ENCODE measurements at regions not wholly inside any gene's neighbourhood (a gene's known extent, or its start where the extent isn't known, plus 50 kb on each side); places are given as distances from the start of the nearest gene placed in this dataset.
"Not testable (repeated sequence)": the region's sequence is repeated elsewhere in the genome, so short reads cannot be mapped to it uniquely, and the experiment has no call there.

GRCh38 chr6:8855411-8855810 lies 420.1 kb upstream of the SLC35B3 start:
- DNase-seq: no peak

- no peak for DNase-seq
Measured at GRCh38 chr6:8852332-8852731, 417.0 kb upstream of the SLC35B3 start.

GRCh38 chr6:8846680-8847079 lies 411.3 kb upstream of the SLC35B3 start:
- not testable (repeated sequence) for DNase-seq

- DNase-seq: no peak
Measured at GRCh38 chr6:8845690-8846089, 410.3 kb upstream of the SLC35B3 start.

GRCh38 chr6:8844968-8845367 lies 409.6 kb upstream of the SLC35B3 start:
- no peak for DNase-seq

GRCh38 chr6:8839626-8840025 lies 404.3 kb upstream of the SLC35B3 start:
- DNase-seq: no peak

- DNase-seq: peak; percentile 59
Measured at GRCh38 chr6:8837343-8837742, 402.0 kb upstream of the SLC35B3 start.

GRCh38 chr6:8832695-8833094 lies 397.4 kb upstream of the SLC35B3 start:
- not testable (repeated sequence) for DNase-seq

GRCh38 chr6:8831366-8832152 lies 396.2 kb upstream of the SLC35B3 start:
- DNase-seq: no peak

GRCh38 chr6:8830794-8831193 lies 395.4 kb upstream of the SLC35B3 start:
- no peak for DNase-seq

- DNase-seq: no peak
Measured at GRCh38 chr6:8829796-8830195, 394.5 kb upstream of the SLC35B3 start.

- DNase-seq: no peak
Measured at GRCh38 chr6:8829296-8829695, 394.0 kb upstream of the SLC35B3 start.

- DNase-seq: no peak
Measured at GRCh38 chr6:8828376-8828775, 393.0 kb upstream of the SLC35B3 start.

- DNase-seq: no peak
Measured at GRCh38 chr6:8825726-8826125, 390.4 kb upstream of the SLC35B3 start.

- no peak for DNase-seq
Measured at GRCh38 chr6:8821981-8822381, 386.6 kb upstream of the SLC35B3 start.

- DNase-seq: no peak
Measured at GRCh38 chr6:8820313-8820712, 385.0 kb upstream of the SLC35B3 start.

- no peak for DNase-seq
Measured at GRCh38 chr6:8819446-8819845, 384.1 kb upstream of the SLC35B3 start.

- DNase-seq: no peak
Measured at GRCh38 chr6:8814440-8815000, 379.2 kb upstream of the SLC35B3 start.

GRCh38 chr6:8810325-8810724 lies 375.0 kb upstream of the SLC35B3 start:
- DNase-seq: no peak

GRCh38 chr6:8809662-8810061 lies 374.3 kb upstream of the SLC35B3 start:
- DNase-seq: no peak

- peak; percentile 15 for DNase-seq
Measured at GRCh38 chr6:8803181-8803760, 367.9 kb upstream of the SLC35B3 start.

- DNase-seq: not testable (repeated sequence)
Measured at GRCh38 chr6:8802397-8802796, 367.1 kb upstream of the SLC35B3 start.

GRCh38 chr6:8794420-8794819 lies 359.1 kb upstream of the SLC35B3 start:
- DNase-seq: no peak

GRCh38 chr6:8789878-8790277 lies 354.5 kb upstream of the SLC35B3 start:
- DNase-seq: no peak

All from NCI-H69 (cell line).